ENCODE measurements at regions not wholly inside any gene's neighbourhood (a gene's known extent, or its start where the extent isn't known, plus 50 kb on each side); places are given as distances from the start of the nearest gene placed in this dataset.
"Not testable (repeated sequence)": the region's sequence is repeated elsewhere in the genome, so short reads cannot be mapped to it uniquely, and the experiment has no call there.

GRCh38 chr2:7559791-7560190 lies 642.6 kb downstream of the RNF144A start:
- Mint-ChIP-seq H3K36me3 (ENCODE audit: low read depth) (peaks cover 12% of the 10 kb centered on the region), H3K9me3 (peaks cover 18% of the 10 kb centered on the region), H3K4me1 (ENCODE audit: low read depth) (peaks cover 9% of the 10 kb centered on the region), H3K4me3 (no peak overlapping the region), H3K27ac (no peak overlapping the region), H3K27me3 (ENCODE audit: low read depth) (no peaks in the 10 kb centered on the region)

- Mint-ChIP-seq H3K9me3 (peaks cover 36% of the 10 kb centered on the region), H3K27ac (peak overlapping the region; percentile 88), H3K4me3 (no peak overlapping the region), H3K36me3 (ENCODE audit: low read depth) (peaks cover 26% of the 10 kb centered on the region), H3K4me1 (ENCODE audit: low read depth) (peaks cover 34% of the 10 kb centered on the region), H3K27me3 (ENCODE audit: low read depth) (no peaks in the 10 kb centered on the region)
Measured at GRCh38 chr2:7566382-7566881, 649.2 kb downstream of the RNF144A start.

GRCh38 chr2:7567116-7567515 lies 649.9 kb downstream of the RNF144A start:
- Mint-ChIP-seq H3K36me3 (ENCODE audit: low read depth) (peaks cover 26% of the 10 kb centered on the region), H3K4me3 (peak overlapping the region; percentile 45), H3K27ac (peak overlapping the region; percentile 88), H3K9me3 (peaks cover 32% of the 10 kb centered on the region), H3K4me1 (ENCODE audit: low read depth) (peaks cover 40% of the 10 kb centered on the region)
- H3K27me3 Mint-ChIP-seq (ENCODE audit: low read depth) = not testable (repeated sequence)

GRCh38 chr2:7567646-7568045 lies 650.4 kb downstream of the RNF144A start:
- H3K4me1 Mint-ChIP-seq (ENCODE audit: low read depth) = peaks cover 45% of the 10 kb centered on the region
- peak overlapping the region; percentile 45 for H3K4me3 Mint-ChIP-seq
- H3K36me3 Mint-ChIP-seq (ENCODE audit: low read depth) = peaks cover 24% of the 10 kb centered on the region
- peaks cover 27% of the 10 kb centered on the region for H3K9me3 Mint-ChIP-seq
- H3K27ac Mint-ChIP-seq = peak overlapping the region; percentile 88
- H3K27me3 Mint-ChIP-seq (ENCODE audit: low read depth) = no peaks in the 10 kb centered on the region

- peaks cover 22% of the 10 kb centered on the region for H3K36me3 Mint-ChIP-seq (ENCODE audit: low read depth)
- H3K9me3 Mint-ChIP-seq = peaks cover 20% of the 10 kb centered on the region
- H3K27ac Mint-ChIP-seq = no peak overlapping the region
- no peak overlapping the region for H3K4me3 Mint-ChIP-seq
- peaks cover 53% of the 10 kb centered on the region for H3K4me1 Mint-ChIP-seq (ENCODE audit: low read depth)
- no peaks in the 10 kb centered on the region for H3K27me3 Mint-ChIP-seq (ENCODE audit: low read depth)
Measured at GRCh38 chr2:7570247-7570646, 653.0 kb downstream of the RNF144A start.

GRCh38 chr2:7571701-7572100 lies 654.5 kb downstream of the RNF144A start:
- H3K4me3 Mint-ChIP-seq = no peak overlapping the region
- H3K36me3 Mint-ChIP-seq (ENCODE audit: low read depth) = peaks cover 16% of the 10 kb centered on the region
- peaks cover 44% of the 10 kb centered on the region for H3K4me1 Mint-ChIP-seq (ENCODE audit: low read depth)
- peak overlapping the region; percentile 27 for H3K27ac Mint-ChIP-seq
- peaks cover 15% of the 10 kb centered on the region for H3K9me3 Mint-ChIP-seq
- H3K27me3 Mint-ChIP-seq (ENCODE audit: low read depth) = no peaks in the 10 kb centered on the region

- Mint-ChIP-seq H3K27ac (peak overlapping the region; percentile 26), H3K4me1 (ENCODE audit: low read depth) (peaks cover 36% of the 10 kb centered on the region), H3K9me3 (peaks cover 15% of the 10 kb centered on the region), H3K27me3 (ENCODE audit: low read depth) (no peaks in the 10 kb centered on the region), H3K4me3 (no peak overlapping the region), H3K36me3 (ENCODE audit: low read depth) (peaks cover 14% of the 10 kb centered on the region)
Measured at GRCh38 chr2:7572450-7572849, 655.2 kb downstream of the RNF144A start.

- Mint-ChIP-seq H3K4me3 (no peak overlapping the region), H3K36me3 (ENCODE audit: low read depth) (peaks cover 22% of the 10 kb centered on the region), H3K4me1 (ENCODE audit: low read depth) (peaks cover 28% of the 10 kb centered on the region), H3K27ac (no peak overlapping the region), H3K9me3 (peaks cover 24% of the 10 kb centered on the region), H3K27me3 (ENCODE audit: low read depth) (no peaks in the 10 kb centered on the region)
Measured at GRCh38 chr2:7573166-7573825, 656.1 kb downstream of the RNF144A start.

GRCh38 chr2:7574385-7574784 lies 657.2 kb downstream of the RNF144A start:
- peaks cover 31% of the 10 kb centered on the region for H3K9me3 Mint-ChIP-seq
- H3K36me3 Mint-ChIP-seq (ENCODE audit: low read depth) = peaks cover 30% of the 10 kb centered on the region
- no peak overlapping the region for H3K27ac Mint-ChIP-seq
- peaks cover 24% of the 10 kb centered on the region for H3K4me1 Mint-ChIP-seq (ENCODE audit: low read depth)
- H3K27me3 Mint-ChIP-seq (ENCODE audit: low read depth) = no peaks in the 10 kb centered on the region
- H3K4me3 Mint-ChIP-seq = no peak overlapping the region

- no peaks in the 10 kb centered on the region for H3K27me3 Mint-ChIP-seq (ENCODE audit: low read depth)
- peaks cover 33% of the 10 kb centered on the region for H3K36me3 Mint-ChIP-seq (ENCODE audit: low read depth)
- H3K4me3 Mint-ChIP-seq = no peak overlapping the region
- H3K4me1 Mint-ChIP-seq (ENCODE audit: low read depth) = peaks cover 6% of the 10 kb centered on the region
- H3K27ac Mint-ChIP-seq = no peak overlapping the region
- H3K9me3 Mint-ChIP-seq = peaks cover 35% of the 10 kb centered on the region
Measured at GRCh38 chr2:7577769-7578168, 660.6 kb downstream of the RNF144A start.

- Mint-ChIP-seq H3K9me3 (peaks cover 23% of the 10 kb centered on the region), H3K4me3 (no peak overlapping the region), H3K36me3 (ENCODE audit: low read depth) (peaks cover 18% of the 10 kb centered on the region), H3K27me3 (ENCODE audit: low read depth) (no peaks in the 10 kb centered on the region), H3K27ac (no peak overlapping the region), H3K4me1 (ENCODE audit: low read depth) (peaks cover 13% of the 10 kb centered on the region)
Measured at GRCh38 chr2:7584017-7584416, 666.8 kb downstream of the RNF144A start.

GRCh38 chr2:7586898-7587297 lies 669.7 kb downstream of the RNF144A start:
- Mint-ChIP-seq H3K4me3 (no peak overlapping the region), H3K36me3 (ENCODE audit: low read depth) (peaks cover 10% of the 10 kb centered on the region), H3K27ac (no peak overlapping the region), H3K9me3 (peaks cover 16% of the 10 kb centered on the region), H3K27me3 (ENCODE audit: low read depth) (no peaks in the 10 kb centered on the region), H3K4me1 (ENCODE audit: low read depth) (peaks cover 13% of the 10 kb centered on the region)

GRCh38 chr2:7588295-7588694 lies 671.1 kb downstream of the RNF144A start:
- Mint-ChIP-seq H3K9me3 (peaks cover 8% of the 10 kb centered on the region), H3K27me3 (ENCODE audit: low read depth) (no peaks in the 10 kb centered on the region), H3K4me3 (no peak overlapping the region), H3K4me1 (ENCODE audit: low read depth) (peaks cover 20% of the 10 kb centered on the region), H3K36me3 (ENCODE audit: low read depth) (peaks cover 7% of the 10 kb centered on the region), H3K27ac (peak overlapping the region; percentile 52)

GRCh38 chr2:7592618-7593140 lies 675.5 kb downstream of the RNF144A start:
- H3K9me3 Mint-ChIP-seq = peaks cover 3% of the 10 kb centered on the region
- H3K4me3 Mint-ChIP-seq = no peak overlapping the region
- no peak overlapping the region for H3K27ac Mint-ChIP-seq

GRCh38 chr2:7593360-7593759 lies 676.1 kb downstream of the RNF144A start:
- H3K9me3 Mint-ChIP-seq = no peaks in the 10 kb centered on the region
- no peak overlapping the region for H3K4me3 Mint-ChIP-seq
- no peaks in the 10 kb centered on the region for H3K27me3 Mint-ChIP-seq (ENCODE audit: low read depth)
- peaks cover 22% of the 10 kb centered on the region for H3K4me1 Mint-ChIP-seq (ENCODE audit: low read depth)
- H3K36me3 Mint-ChIP-seq (ENCODE audit: low read depth) = peaks cover 7% of the 10 kb centered on the region
- H3K27ac Mint-ChIP-seq = no peak overlapping the region

More at GRCh38 chr2:7592618-7593140, 675.5 kb downstream of the RNF144A start:
- Mint-ChIP-seq H3K27me3 (ENCODE audit: low read depth) (no peaks in the 10 kb centered on the region), H3K36me3 (ENCODE audit: low read depth) (peaks cover 7% of the 10 kb centered on the region), H3K4me1 (ENCODE audit: low read depth) (peaks cover 18% of the 10 kb centered on the region)
